Small intestine (tissue), 7 donors: ENCODE measurements at regions not wholly inside any gene's neighbourhood (a gene's known extent, or its start where the extent isn't known, plus 50 kb on each side); places are given as distances from the start of the nearest gene placed in this dataset.

Source experiments
- DNase-seq, 2 donors: peaks; one replicate each; pipeline versions ENCODE4 v3.0.0 to v3.0.0-alpha.2; 2013
- FAIRE-seq: peaks from 2 replicates; lab custom pipeline; 2012; peaks lifted over from hg19 to GRCh38; lab: Jason Lieb, UNC
- H3K27ac ChIP-seq, 3 donors: one replicate each; pipeline ENCODE4 v1.5.1; 2013; ENCODE audit warnings: low read length in 2 of 3, mild to moderate bottlenecking in 2 of 3, control low read depth in 1 of 3, inconsistent platforms in 1 of 3, low read depth in 1 of 3, moderate library complexity in 1 of 3
- H3K27me3 ChIP-seq, 3 donors: one replicate each; pipeline ENCODE4 v1.6.1; 2013; ENCODE audit warnings: low read length in 3 of 3, inconsistent platforms in 1 of 3; ENCODE audit not compliant: control insufficient read depth in 3 of 3, insufficient read depth in 3 of 3
- H3K36me3 ChIP-seq, 3 donors: one replicate each; pipeline ENCODE4 v1.6.1; 2013; ENCODE audit warnings: low read length in 3 of 3, inconsistent platforms in 1 of 3, low read depth in 1 of 3, mild to moderate bottlenecking in 1 of 3, moderate library complexity in 1 of 3; ENCODE audit not compliant: control insufficient read depth in 3 of 3, insufficient read depth in 2 of 3
- H3K4me1 ChIP-seq, 3 donors: one replicate each; pipeline ENCODE4 v1.6.1; 2013; ENCODE audit warnings: low read length in 2 of 3, inconsistent platforms in 1 of 3, low read depth in 1 of 3, mild to moderate bottlenecking in 1 of 3, moderate library complexity in 1 of 3; ENCODE audit not compliant: control insufficient read depth in 3 of 3, insufficient read depth in 2 of 3
- H3K4me3 ChIP-seq, 3 donors: one replicate each; pipeline ENCODE4 v1.5.1; 2013; ENCODE audit warnings: low read length in 3 of 3, control low read depth in 1 of 3, inconsistent platforms in 1 of 3, low read depth in 1 of 3, mild to moderate bottlenecking in 1 of 3, moderate library complexity in 1 of 3
- H3K9me3 ChIP-seq, 2 donors: one replicate each; pipeline ENCODE4 v1.6.1; 2013; ENCODE audit warnings: low read depth in 1 of 2, low read length in 1 of 2; ENCODE audit not compliant: control insufficient read depth in 2 of 2, insufficient read depth in 1 of 2
- WGBS, 3 donors: extraction: QIAGEN DNeasy Blood & Tissue Kit; methylation state at CpG; one replicate each; pipeline ENCODE4 v1.1.7; 2013; 5-methylcytosine and 5-hydroxymethylcytosine counted together
- donor health status: healthy with polysubstance abuse.
- donor health status: control.
- donor health status: control.
- donor health status: Bipolar disorder and iron deficiency.
- donor health status: healthy.

GRCh38 chr13:30037306-30037705 lies 186.9 kb upstream of the UBL3 start:
- H3K9me3 ChIP-seq = no peaks in the 10 kb centered on the region
- no peak overlapping the region for H3K4me3 ChIP-seq
- FAIRE-seq (no peak), DNase-seq (no peak)
- H3K4me1 ChIP-seq = no peaks in the 10 kb centered on the region
- no peak overlapping the region for H3K27ac ChIP-seq
- 74 to 82% (median 77%) methylated on average over 6 of the region's 6 CpGs for WGBS, 3 donors
- H3K27me3 ChIP-seq = peaks cover 0 to 2% (median 0%) of the 10 kb centered on the region in 3 donors
- no peaks in the 10 kb centered on the region for H3K36me3 ChIP-seq

- DNase-seq (no peak), FAIRE-seq (no peak)
- H3K4me1 ChIP-seq = no peaks in the 10 kb centered on the region
- H3K9me3 ChIP-seq = no peaks in the 10 kb centered on the region
- no peak overlapping the region for H3K4me3 ChIP-seq
- 73 to 89% (median 88%) methylated on average over 3 of the region's 3 CpGs for WGBS, 3 donors
- peaks cover 0 to 2% (median 0%) of the 10 kb centered on the region in 3 donors for H3K27me3 ChIP-seq
- H3K27ac ChIP-seq = no peak overlapping the region
- H3K36me3 ChIP-seq = no peaks in the 10 kb centered on the region
Measured at GRCh38 chr13:30034458-30034795, 184.0 kb upstream of the UBL3 start.

- WGBS, 3 donors = 62 to 89% (median 79%) methylated on average over 6 of the region's 6 CpGs
- no peak overlapping the region for H3K27ac ChIP-seq
- FAIRE-seq = no peak
- no peaks in the 10 kb centered on the region for H3K4me1 ChIP-seq
- no peaks in the 10 kb centered on the region for H3K9me3 ChIP-seq
- DNase-seq = no peak
- H3K27me3 ChIP-seq = peaks cover 0 to 2% (median 0%) of the 10 kb centered on the region in 3 donors
- no peak overlapping the region for H3K4me3 ChIP-seq
- no peaks in the 10 kb centered on the region for H3K36me3 ChIP-seq
Measured at GRCh38 chr13:30033681-30034457, 183.5 kb upstream of the UBL3 start.

GRCh38 chr13:30032263-30032662 lies 181.8 kb upstream of the UBL3 start:
- Histone ChIP-seq H3K27me3 (no peaks in the 10 kb centered on the region), H3K36me3 (no peaks in the 10 kb centered on the region), H3K4me3 (no peak overlapping the region), H3K9me3 (no peaks in the 10 kb centered on the region), H3K27ac (no peak overlapping the region), H3K4me1 (no peaks in the 10 kb centered on the region)
- 79 to 89% (median 86%) methylated on average over 4 of the region's 4 CpGs for WGBS, 3 donors
- DNase-seq = no peak
- FAIRE-seq = no peak

- Histone ChIP-seq H3K4me1 (peaks cover 0 to 3% (median 0%) of the 10 kb centered on the region in 3 donors), H3K9me3 (no peaks in the 10 kb centered on the region), H3K4me3 (no peak overlapping the region), H3K27ac (no peak overlapping the region), H3K36me3 (no peaks in the 10 kb centered on the region), H3K27me3 (no peaks in the 10 kb centered on the region)
- no peak for FAIRE-seq
- DNase-seq = no peak
- 83 to 85% (median 84%) methylated on average over 5 of the region's 5 CpGs for WGBS, 3 donors
Measured at GRCh38 chr13:30031488-30031887, 181.1 kb upstream of the UBL3 start.

GRCh38 chr13:30030141-30030750 lies 179.8 kb upstream of the UBL3 start:
- WGBS, 3 donors = 69 to 75% (median 71%) methylated on average over 4 of the region's 4 CpGs
- Histone ChIP-seq H3K36me3 (no peaks in the 10 kb centered on the region), H3K9me3 (no peaks in the 10 kb centered on the region), H3K27ac (no peak overlapping the region), H3K27me3 (no peaks in the 10 kb centered on the region), H3K4me3 (no peak overlapping the region), H3K4me1 (peaks cover 0 to 4% (median 0%) of the 10 kb centered on the region in 3 donors)
- DNase-seq (no peak), FAIRE-seq (no peak)

GRCh38 chr13:30027569-30028455 lies 177.4 kb upstream of the UBL3 start:
- FAIRE-seq = no peak
- Histone ChIP-seq H3K4me1 (peaks cover 0 to 9% (median 0%) of the 10 kb centered on the region in 3 donors), H3K27me3 (no peaks in the 10 kb centered on the region), H3K36me3 (no peaks in the 10 kb centered on the region), H3K9me3 (no peaks in the 10 kb centered on the region), H3K27ac (no peak overlapping the region), H3K4me3 (no peak overlapping the region)
- 61 to 71% (median 61%) methylated on average over 6 of the region's 6 CpGs for WGBS, 3 donors
- DNase-seq = no peak

GRCh38 chr13:30026909-30027308 lies 176.5 kb upstream of the UBL3 start:
- H3K36me3 ChIP-seq = no peaks in the 10 kb centered on the region
- H3K9me3 ChIP-seq = no peaks in the 10 kb centered on the region
- peaks cover 0 to 13% (median 0%) of the 10 kb centered on the region in 3 donors for H3K4me1 ChIP-seq
- FAIRE-seq = no peak
- H3K27me3 ChIP-seq = no peaks in the 10 kb centered on the region
- no peak overlapping the region for H3K4me3 ChIP-seq
- 27 to 74% (median 37%) methylated on average over 5 of the region's 5 CpGs for WGBS, 3 donors
- DNase-seq = peak; percentile 11 to 45
- H3K27ac ChIP-seq = no peak overlapping the region
